Ascending aorta (tissue), 2 donors: ENCODE measurements at regions not wholly inside any gene's neighbourhood (a gene's known extent, or its start where the extent isn't known, plus 50 kb on each side); places are given as distances from the start of the nearest gene placed in this dataset.

Experiments used
- DNase-seq, 2 donors: peaks; one replicate each; pipeline ENCODE4 v3.0.0-alpha.2; 2019; ENCODE audit warnings: low spot score in 2 of 2
- H3K27ac ChIP-seq, 2 donors: fragments of 200-600 bp; sonication (generic); one replicate each; pipeline ENCODE4 v1.5.1; 2016 to 2017; ENCODE audit warnings: mild to moderate bottlenecking in 1 of 2
- H3K27me3 ChIP-seq: fragments of 200-600 bp; sonication (generic); one replicate; pipeline ENCODE4 v1.5.1; 2017
- H3K36me3 ChIP-seq, 2 donors: fragments of 200-600 bp; sonication (generic); one replicate each; pipeline ENCODE4 v1.5.1; 2016
- H3K4me1 ChIP-seq, 2 donors: fragments of 200-600 bp; sonication (generic); one replicate each; pipeline ENCODE4 v1.5.1; 2016 to 2017; ENCODE audit warnings: mild to moderate bottlenecking in 1 of 2
- H3K4me3 ChIP-seq, 2 donors: fragments of 200-600 bp; sonication (generic); one replicate each; pipeline ENCODE4 v1.5.1; 2016 to 2017; ENCODE audit warnings: mild to moderate bottlenecking in 1 of 2
- H3K9me3 ChIP-seq, 2 donors: fragments of 200-600 bp; sonication (generic); one replicate each; pipeline ENCODE4 v1.5.1; 2016
- intact Hi-C: fragments of 100-400 bp; cut with DNase I; formaldehyde crosslinking; loops from one replicate; pipeline ENCODE4 v1.15.1; 2023
- TF ChIP-seq, protein P1 (sequence below), 3 experiments: fragments of 200-600 bp in 2 of 3; fragments of 450-650 bp in 1 of 3; sonication (generic) in 2 of 3; IDR thresholded peaks; one replicate each; pipeline ENCODE4 v1.5.1; 2016 to 2019; ENCODE audit warnings: antibody characterized with exemption in 3 of 3, mild to moderate bottlenecking in 1 of 3, moderate library complexity in 1 of 3

GRCh38 chr6:159642995-159643394, 50.0 kb downstream of the SOD2 start:
- intact Hi-C loops, result no loop called here
- DNase-seq, result no peak

DNA sequence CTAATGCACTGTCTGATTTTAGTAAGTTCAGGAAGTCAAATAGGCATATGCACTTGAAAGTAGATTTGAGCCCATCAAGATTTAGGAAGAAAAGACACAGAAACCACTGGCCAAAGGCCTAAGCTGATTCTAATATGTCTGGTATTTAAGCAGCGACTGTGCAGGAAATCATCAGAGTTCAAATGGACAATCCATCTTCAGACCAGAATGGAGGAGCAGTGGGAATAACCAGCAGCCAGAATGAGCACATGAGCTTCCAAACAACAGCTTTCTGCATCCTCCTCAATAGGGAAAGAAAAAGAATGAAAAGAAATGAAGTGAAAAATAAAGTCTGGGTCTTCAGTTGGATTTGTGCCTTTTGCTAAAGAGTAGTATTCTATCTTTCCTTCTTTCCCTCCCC, 50.6 kb downstream of the SOD2 start:
- no peak overlapping the region for H3K27ac ChIP-seq
- no peak for DNase-seq
- H3K4me3 ChIP-seq, result no peak overlapping the region
- intact Hi-C loops, result no loop called here
- H3K27me3 ChIP-seq, result no peaks in the 10 kb centered on the region
- TF ChIP-seq, protein P1, sequence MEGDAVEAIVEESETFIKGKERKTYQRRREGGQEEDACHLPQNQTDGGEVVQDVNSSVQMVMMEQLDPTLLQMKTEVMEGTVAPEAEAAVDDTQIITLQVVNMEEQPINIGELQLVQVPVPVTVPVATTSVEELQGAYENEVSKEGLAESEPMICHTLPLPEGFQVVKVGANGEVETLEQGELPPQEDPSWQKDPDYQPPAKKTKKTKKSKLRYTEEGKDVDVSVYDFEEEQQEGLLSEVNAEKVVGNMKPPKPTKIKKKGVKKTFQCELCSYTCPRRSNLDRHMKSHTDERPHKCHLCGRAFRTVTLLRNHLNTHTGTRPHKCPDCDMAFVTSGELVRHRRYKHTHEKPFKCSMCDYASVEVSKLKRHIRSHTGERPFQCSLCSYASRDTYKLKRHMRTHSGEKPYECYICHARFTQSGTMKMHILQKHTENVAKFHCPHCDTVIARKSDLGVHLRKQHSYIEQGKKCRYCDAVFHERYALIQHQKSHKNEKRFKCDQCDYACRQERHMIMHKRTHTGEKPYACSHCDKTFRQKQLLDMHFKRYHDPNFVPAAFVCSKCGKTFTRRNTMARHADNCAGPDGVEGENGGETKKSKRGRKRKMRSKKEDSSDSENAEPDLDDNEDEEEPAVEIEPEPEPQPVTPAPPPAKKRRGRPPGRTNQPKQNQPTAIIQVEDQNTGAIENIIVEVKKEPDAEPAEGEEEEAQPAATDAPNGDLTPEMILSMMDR (IDR thresholded peaks at IDR 0.05), result no peak
- no peaks in the 10 kb centered on the region for H3K36me3 ChIP-seq
- H3K4me1 ChIP-seq, result no peaks in the 10 kb centered on the region
- no peaks in the 10 kb centered on the region for H3K9me3 ChIP-seq

More at GRCh38 chr6:159642995-159643394, 50.0 kb downstream of the SOD2 start:
- TF ChIP-seq, protein P1 (IDR thresholded peaks at IDR 0.05), result no peak
- H3K27me3 ChIP-seq, result no peaks in the 10 kb centered on the region
- H3K36me3 ChIP-seq, result no peaks in the 10 kb centered on the region
- H3K9me3 ChIP-seq, result no peaks in the 10 kb centered on the region
- H3K27ac ChIP-seq, result no peak overlapping the region
- H3K4me3 ChIP-seq, result no peak overlapping the region
- no peaks in the 10 kb centered on the region for H3K4me1 ChIP-seq

GRCh38 chr6:159640722-159641482, 52.1 kb downstream of the SOD2 start:
- Histone ChIP-seq H3K27me3 (no peaks in the 10 kb centered on the region), H3K9me3 (no peaks in the 10 kb centered on the region), H3K4me1 (no peaks in the 10 kb centered on the region), H3K36me3 (no peaks in the 10 kb centered on the region), H3K27ac (no peak overlapping the region), H3K4me3 (no peak overlapping the region)
- TF ChIP-seq, protein P1 (IDR thresholded peaks at IDR 0.05), result no peak
- DNase-seq, result no peak
- intact Hi-C loops, result no loop called here

DNA sequence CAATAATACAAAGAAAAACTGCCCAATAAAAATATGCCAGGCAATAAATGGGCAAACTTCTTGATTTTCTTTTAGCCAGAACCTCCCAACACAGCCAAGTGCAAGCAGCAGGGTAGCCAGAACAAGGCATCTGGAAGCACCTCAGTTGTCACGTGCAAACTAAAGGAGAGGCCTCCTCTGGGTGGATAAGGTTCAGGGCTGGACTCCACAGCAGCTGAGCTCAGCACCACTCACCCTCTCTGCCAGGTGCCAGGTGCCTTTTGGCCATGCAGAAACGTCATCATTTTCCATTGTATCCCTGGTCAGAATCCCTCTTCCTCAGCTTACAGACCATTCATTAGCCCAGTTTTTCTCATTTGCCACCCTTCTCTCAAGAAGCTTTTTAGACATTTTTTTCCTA, 52.7 kb downstream of the SOD2 start:
- Histone ChIP-seq H3K9me3 (no peaks in the 10 kb centered on the region), H3K4me1 (no peaks in the 10 kb centered on the region), H3K4me3 (no peak overlapping the region), H3K36me3 (no peaks in the 10 kb centered on the region), H3K27me3 (no peaks in the 10 kb centered on the region), H3K27ac (no peak overlapping the region)
- DNase-seq, result no peak
- intact Hi-C loops, result no loop called here
- TF ChIP-seq, protein P1 (IDR thresholded peaks at IDR 0.05), result no peak

GRCh38 chr6:159639721-159640120, 53.3 kb downstream of the SOD2 start:
- no peaks in the 10 kb centered on the region for H3K27me3 ChIP-seq
- intact Hi-C loops, result no loop called here
- no peak overlapping the region for H3K4me3 ChIP-seq
- DNase-seq, result no peak
- no peak overlapping the region for H3K27ac ChIP-seq
- TF ChIP-seq, protein P1 (IDR thresholded peaks at IDR 0.05), result no peak
- H3K9me3 ChIP-seq, result no peaks in the 10 kb centered on the region
- H3K4me1 ChIP-seq, result no peaks in the 10 kb centered on the region
- no peaks in the 10 kb centered on the region for H3K36me3 ChIP-seq
